ENCODE measurements at regions not wholly inside any gene's neighbourhood (a gene's known extent, or its start where the extent isn't known, plus 50 kb on each side); places are given as distances from the start of the nearest gene placed in this dataset.

DNA sequence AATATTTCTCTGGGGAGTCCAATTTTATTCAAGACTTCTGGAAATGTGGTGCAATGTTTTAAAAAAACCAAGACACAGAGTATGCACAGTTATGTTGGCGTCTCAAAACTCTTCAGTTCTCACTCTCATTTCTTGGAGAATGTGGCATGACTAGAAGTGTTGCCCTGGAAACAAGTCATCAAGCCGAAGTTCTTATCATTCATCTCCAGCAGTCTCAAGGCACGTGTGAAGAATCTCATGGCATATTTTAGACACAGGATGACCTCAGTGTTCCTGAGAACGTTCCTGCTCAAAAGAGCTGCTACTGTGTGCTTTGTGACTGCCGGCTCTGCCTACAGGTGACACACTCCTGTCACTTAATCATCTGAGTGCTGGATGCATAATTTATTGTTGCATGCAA is 147.4 kb upstream of the IRX4 start:
- TF ChIP-seq, protein P1, sequence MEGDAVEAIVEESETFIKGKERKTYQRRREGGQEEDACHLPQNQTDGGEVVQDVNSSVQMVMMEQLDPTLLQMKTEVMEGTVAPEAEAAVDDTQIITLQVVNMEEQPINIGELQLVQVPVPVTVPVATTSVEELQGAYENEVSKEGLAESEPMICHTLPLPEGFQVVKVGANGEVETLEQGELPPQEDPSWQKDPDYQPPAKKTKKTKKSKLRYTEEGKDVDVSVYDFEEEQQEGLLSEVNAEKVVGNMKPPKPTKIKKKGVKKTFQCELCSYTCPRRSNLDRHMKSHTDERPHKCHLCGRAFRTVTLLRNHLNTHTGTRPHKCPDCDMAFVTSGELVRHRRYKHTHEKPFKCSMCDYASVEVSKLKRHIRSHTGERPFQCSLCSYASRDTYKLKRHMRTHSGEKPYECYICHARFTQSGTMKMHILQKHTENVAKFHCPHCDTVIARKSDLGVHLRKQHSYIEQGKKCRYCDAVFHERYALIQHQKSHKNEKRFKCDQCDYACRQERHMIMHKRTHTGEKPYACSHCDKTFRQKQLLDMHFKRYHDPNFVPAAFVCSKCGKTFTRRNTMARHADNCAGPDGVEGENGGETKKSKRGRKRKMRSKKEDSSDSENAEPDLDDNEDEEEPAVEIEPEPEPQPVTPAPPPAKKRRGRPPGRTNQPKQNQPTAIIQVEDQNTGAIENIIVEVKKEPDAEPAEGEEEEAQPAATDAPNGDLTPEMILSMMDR (IDR thresholded peaks at IDR 0.05; ENCODE audit: low read length), result no peak
- TF ChIP-seq EZH2phosphoT487 (IDR thresholded peaks at IDR 0.05; ENCODE audit: low read length), result no peak
